Mucosa of rectum (tissue), 2 donors: ENCODE measurements at regions not wholly inside any gene's neighbourhood (a gene's known extent, or its start where the extent isn't known, plus 50 kb on each side); places are given as distances from the start of the nearest gene placed in this dataset.

Source experiments
- H3K27ac ChIP-seq, 2 donors: one replicate each; pipeline ENCODE4 v1.7.0; 2013; ENCODE audit warnings: inconsistent platforms in 2 of 2, low read depth in 2 of 2, low read length in 2 of 2
- H3K27me3 ChIP-seq, 2 donors: one replicate each; pipeline ENCODE4 v1.7.0; 2013; ENCODE audit warnings: low read length in 2 of 2; ENCODE audit not compliant: control insufficient read depth in 2 of 2, insufficient read depth in 2 of 2
- H3K36me3 ChIP-seq, 2 donors: one replicate each; pipeline ENCODE4 v1.7.0; 2013; ENCODE audit warnings: low read length in 2 of 2; ENCODE audit not compliant: control insufficient read depth in 2 of 2, insufficient read depth in 2 of 2
- H3K4me1 ChIP-seq, 2 donors: one replicate each; pipeline ENCODE4 v1.7.0; 2013; ENCODE audit warnings: low read length in 2 of 2, mild to moderate bottlenecking in 1 of 2; ENCODE audit not compliant: control insufficient read depth in 2 of 2, insufficient read depth in 2 of 2
- H3K4me3 ChIP-seq, 2 donors: one replicate each; pipeline ENCODE4 v1.7.0; 2013; ENCODE audit warnings: low read length in 2 of 2
- H3K9ac ChIP-seq, 2 donors: one replicate each; pipeline ENCODE4 v1.7.0; 2013; ENCODE audit warnings: low read length in 2 of 2, low read depth in 1 of 2, mild to moderate bottlenecking in 1 of 2
- H3K9me3 ChIP-seq, 2 donors: one replicate each; pipeline ENCODE4 v1.7.0; 2013; ENCODE audit warnings: low read length in 2 of 2; ENCODE audit not compliant: control insufficient read depth in 2 of 2
- donor health status: healthy.
- donor health status: Normal muscosa, but diverticular disease.

DNA sequence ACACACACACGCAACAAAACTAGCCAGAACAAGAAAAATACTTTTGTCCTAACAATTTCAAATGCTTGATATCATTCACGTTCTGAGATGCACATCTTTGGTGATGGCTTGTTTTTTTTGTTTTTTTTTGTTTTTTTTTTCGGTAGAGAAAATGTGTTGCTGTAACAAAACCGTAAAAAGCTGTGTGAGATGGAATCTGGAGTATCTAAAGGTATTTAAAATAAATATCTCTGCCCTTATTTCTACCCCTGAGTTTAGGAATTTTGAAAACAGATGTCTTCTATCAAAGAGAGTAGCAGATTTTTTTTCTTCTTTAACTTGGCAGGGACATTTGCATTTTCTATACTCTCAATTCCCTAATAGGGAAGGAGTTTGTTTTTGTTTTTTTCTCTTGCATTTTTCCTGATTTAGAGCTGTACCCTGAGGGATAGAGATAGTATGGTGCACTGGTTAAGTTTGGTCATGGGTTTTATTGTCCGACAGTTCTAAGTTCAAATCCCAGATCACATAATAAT lies 446.6 kb downstream of the KLF5 start:
- H3K27ac ChIP-seq, result no peak overlapping the region
- H3K9ac ChIP-seq, result no peak overlapping the region
- H3K27me3 ChIP-seq, result no peaks in the 10 kb centered on the region
- H3K9me3 ChIP-seq, result no peaks in the 10 kb centered on the region
- no peak overlapping the region for H3K4me3 ChIP-seq
- H3K4me1 ChIP-seq, result no peaks in the 10 kb centered on the region
- no peaks in the 10 kb centered on the region for H3K36me3 ChIP-seq

GRCh38 chr13:73499695-73500094 lies 440.9 kb downstream of the KLF5 start:
- Histone ChIP-seq H3K4me1 (no peaks in the 10 kb centered on the region), H3K9me3 (no peaks in the 10 kb centered on the region), H3K9ac (no peak overlapping the region), H3K27ac (no peak overlapping the region), H3K27me3 (no peaks in the 10 kb centered on the region), H3K36me3 (no peaks in the 10 kb centered on the region), H3K4me3 (no peak overlapping the region)

GRCh38 chr13:73497430-73497829 lies 438.6 kb downstream of the KLF5 start:
- no peak overlapping the region for H3K27ac ChIP-seq

DNA sequence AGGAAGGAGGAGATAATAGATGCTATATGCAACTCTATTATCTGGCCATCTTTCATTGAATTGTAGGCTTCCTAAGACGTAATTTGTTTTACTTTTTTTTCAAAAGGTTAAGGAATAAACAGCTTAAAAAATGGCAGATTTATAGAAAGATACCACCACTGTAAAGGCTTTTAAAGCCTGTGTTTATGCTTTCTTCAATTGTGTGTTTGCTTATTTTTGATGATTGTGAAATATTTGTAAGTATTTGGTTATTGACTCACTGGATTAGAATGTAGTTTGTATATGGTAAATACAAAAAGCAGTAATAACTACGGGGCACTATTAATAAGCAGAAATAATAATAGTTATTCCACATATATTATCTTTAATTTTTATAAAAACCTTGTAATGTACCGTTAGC lies 437.9 kb downstream of the KLF5 start:
- H3K9ac ChIP-seq, result no peak overlapping the region
- H3K4me1 ChIP-seq, result no peaks in the 10 kb centered on the region
- no peaks in the 10 kb centered on the region for H3K27me3 ChIP-seq
- no peak overlapping the region for H3K4me3 ChIP-seq
- no peaks in the 10 kb centered on the region for H3K36me3 ChIP-seq
- no peak overlapping the region for H3K27ac ChIP-seq
- no peaks in the 10 kb centered on the region for H3K9me3 ChIP-seq

More at GRCh38 chr13:73497430-73497829, 438.6 kb downstream of the KLF5 start:
- no peak overlapping the region for H3K9ac ChIP-seq
- H3K4me3 ChIP-seq, result no peak overlapping the region
- no peaks in the 10 kb centered on the region for H3K36me3 ChIP-seq
- H3K27me3 ChIP-seq, result no peaks in the 10 kb centered on the region
- no peaks in the 10 kb centered on the region for H3K9me3 ChIP-seq
- H3K4me1 ChIP-seq, result no peaks in the 10 kb centered on the region

- Histone ChIP-seq H3K27ac (no peak overlapping the region), H3K4me3 (no peak overlapping the region), H3K9ac (no peak overlapping the region), H3K9me3 (no peaks in the 10 kb centered on the region), H3K4me1 (no peaks in the 10 kb centered on the region), H3K27me3 (no peaks in the 10 kb centered on the region), H3K36me3 (no peaks in the 10 kb centered on the region)
Measured at GRCh38 chr13:73492811-73493210, 434.0 kb downstream of the KLF5 start.

DNA sequence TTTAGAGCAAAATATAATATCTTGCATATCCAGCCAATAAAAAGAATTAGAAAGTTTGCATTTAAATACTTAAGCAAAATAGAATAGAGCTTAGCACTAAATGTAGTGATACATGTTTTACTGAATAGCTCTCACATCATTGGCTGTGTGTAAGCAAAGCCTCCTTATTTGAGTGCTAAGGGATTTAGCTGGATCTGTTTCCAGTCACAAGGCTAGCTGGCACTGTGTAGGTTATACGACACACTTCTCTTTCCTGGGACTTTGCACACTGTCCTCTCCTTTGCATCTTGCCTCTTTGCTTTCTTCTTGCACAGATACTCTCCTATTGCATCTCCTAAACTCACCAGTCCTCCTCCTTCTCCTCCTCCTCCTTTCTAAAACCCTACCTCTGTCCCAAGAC lies 423.8 kb downstream of the KLF5 start:
- Histone ChIP-seq H3K9me3 (no peaks in the 10 kb centered on the region), H3K36me3 (no peaks in the 10 kb centered on the region), H3K9ac (no peak overlapping the region), H3K4me3 (no peak overlapping the region), H3K27me3 (no peaks in the 10 kb centered on the region), H3K27ac (no peak overlapping the region), H3K4me1 (peaks cover 0 to under 1% of the 10 kb centered on the region in 2 donors)

GRCh38 chr13:73481886-73482445 lies 423.2 kb downstream of the KLF5 start:
- Histone ChIP-seq H3K36me3 (no peaks in the 10 kb centered on the region), H3K4me3 (no peak overlapping the region), H3K4me1 (peaks cover 0 to 4% of the 10 kb centered on the region in 2 donors), H3K9ac (no peak overlapping the region), H3K27me3 (no peaks in the 10 kb centered on the region), H3K27ac (no peak overlapping the region), H3K9me3 (no peaks in the 10 kb centered on the region)

DNA sequence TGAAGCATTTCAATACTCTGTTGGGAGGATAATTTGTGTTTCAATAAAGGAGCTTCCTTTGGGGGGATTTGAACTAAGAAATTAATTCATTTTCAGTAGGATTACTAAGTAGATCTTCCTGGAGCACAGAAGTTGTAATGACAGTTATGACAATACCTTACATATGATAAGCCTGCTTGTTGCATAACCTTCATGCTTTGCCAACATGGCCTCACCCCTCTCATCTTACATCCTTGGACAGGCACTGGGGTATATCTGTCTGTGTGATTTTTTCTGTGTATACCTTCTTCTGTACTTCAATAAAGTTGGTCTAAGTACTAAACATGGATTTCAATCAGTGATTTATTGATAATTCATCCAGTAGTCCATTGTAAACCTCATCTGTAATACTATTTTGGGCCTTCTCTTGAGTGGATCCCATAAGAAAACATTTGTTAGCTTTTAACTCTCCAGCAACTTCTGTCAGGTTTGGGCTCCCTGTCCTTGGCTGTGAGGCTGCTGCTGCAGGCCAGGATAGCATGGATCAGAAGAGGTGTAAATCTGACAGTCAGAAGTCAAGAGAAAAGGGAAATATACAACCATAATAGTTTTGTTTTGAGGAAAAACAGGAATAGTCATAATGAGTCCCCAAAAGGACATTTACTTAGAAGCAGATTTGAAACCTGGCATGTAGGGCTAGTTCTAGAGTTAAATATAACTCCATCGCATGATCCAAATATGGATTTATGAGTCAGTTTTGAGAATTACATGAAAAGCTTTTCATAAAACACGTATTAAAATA lies 422.2 kb downstream of the KLF5 start:
- peaks cover 0 to 4% of the 10 kb centered on the region in 2 donors for H3K4me1 ChIP-seq
- no peaks in the 10 kb centered on the region for H3K36me3 ChIP-seq
- no peaks in the 10 kb centered on the region for H3K27me3 ChIP-seq
- no peaks in the 10 kb centered on the region for H3K9me3 ChIP-seq
- no peak overlapping the region for H3K27ac ChIP-seq
- H3K4me3 ChIP-seq, result no peak overlapping the region
- no peak overlapping the region for H3K9ac ChIP-seq

DNA sequence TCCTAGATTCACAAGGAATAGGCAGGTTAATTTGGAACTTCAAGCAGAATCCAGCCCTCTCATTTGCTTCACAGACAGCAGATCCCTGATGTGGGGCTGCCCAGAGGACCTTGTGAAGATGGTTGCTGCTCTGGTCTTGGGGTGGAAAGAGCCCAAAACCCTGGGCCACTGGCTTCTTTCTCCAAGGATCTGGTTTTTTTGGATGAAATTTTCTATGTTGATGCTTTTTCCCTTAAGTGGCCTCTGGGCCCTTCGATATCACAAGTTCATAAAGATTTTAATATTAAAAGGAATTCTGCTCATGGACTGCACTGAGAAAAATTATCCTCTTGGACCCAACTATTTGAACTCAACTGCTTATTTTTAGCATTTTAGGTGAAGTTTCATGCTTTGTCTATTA lies 421.1 kb downstream of the KLF5 start:
- H3K9ac ChIP-seq, result no peak overlapping the region
- H3K4me1 ChIP-seq, result peaks cover 0 to 4% of the 10 kb centered on the region in 2 donors
- no peak overlapping the region for H3K27ac ChIP-seq
- no peaks in the 10 kb centered on the region for H3K27me3 ChIP-seq
- H3K4me3 ChIP-seq, result no peak overlapping the region
- no peaks in the 10 kb centered on the region for H3K36me3 ChIP-seq
- no peaks in the 10 kb centered on the region for H3K9me3 ChIP-seq

DNA sequence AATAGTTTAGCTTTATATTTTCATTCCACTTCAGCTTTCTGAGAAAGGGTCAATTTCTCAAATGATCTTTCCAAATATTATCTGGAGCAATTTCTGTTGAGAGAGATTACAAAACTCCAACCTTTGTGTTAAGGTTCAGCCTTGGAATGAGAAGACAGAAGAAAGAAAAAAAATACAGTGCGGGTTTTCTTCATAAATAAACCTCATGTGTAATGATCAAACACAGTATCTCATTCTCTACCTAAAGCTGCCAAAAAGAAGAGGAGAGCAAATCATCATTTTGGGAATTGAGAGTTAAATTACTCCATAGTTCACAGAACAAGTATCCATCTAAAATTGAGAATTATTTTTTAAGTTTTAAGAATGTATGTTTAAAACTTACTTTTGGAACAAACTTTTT lies 420.5 kb downstream of the KLF5 start:
- H3K4me3 ChIP-seq, result no peak overlapping the region
- H3K36me3 ChIP-seq, result no peaks in the 10 kb centered on the region
- no peak overlapping the region for H3K27ac ChIP-seq

More for the DNA sequence above, 420.5 kb downstream of the KLF5 start:
- Histone ChIP-seq H3K9me3 (no peaks in the 10 kb centered on the region), H3K9ac (no peak overlapping the region), H3K4me1 (peaks cover 0 to 4% of the 10 kb centered on the region in 2 donors), H3K27me3 (no peaks in the 10 kb centered on the region)
